HepG2 (cell line): ENCODE measurements at regions not wholly inside any gene's neighbourhood (a gene's known extent, or its start where the extent isn't known, plus 50 kb on each side); places are given as distances from the start of the nearest gene placed in this dataset.

Experiments
- ATAC-seq: fragments of 200-7000 bp; cut with Tn5 transposase; 3 replicates; pipeline ENCODE4 v1.9.1; 2020; ENCODE audit warnings: mild to moderate bottlenecking, moderate library complexity
- BruUV-seq: library from RNA; stranded (reverse); fragments of 400-500 nt; replicated peaks from 2 replicates; lab custom pipeline; 2021; lab: Mats Ljungman, UMichigan
- CTCF ChIA-PET: fragments of 300-600 bp; formaldehyde crosslinking; extraction: SDS; loops from one replicate; lab custom pipeline; 2021; ENCODE audit warnings: low total read pairs, inconsistent platforms, low intra/inter-chr PET ratio; lab: Yijun Ruan, JAX
- POLR2A ChIA-PET: fragments of 350-600 bp; sonication (Branson Sonifier 250); formaldehyde crosslinking; loops from one replicate; lab custom pipeline; 2020; ENCODE audit warnings: antibody characterized with exemption, inconsistent platforms; lab: Yijun Ruan, JAX
- DNase-seq: peaks from one replicate; pipeline ENCODE4 v3.0.0-alpha.2; 2015; ENCODE audit warnings: low spot score
- FAIRE-seq: peaks from 3 replicates; lab custom pipeline; 2011; peaks lifted over from hg19 to GRCh38; lab: Jason Lieb, UNC
- H2AFZ ChIP-seq: one replicate; pipeline ENCODE4 v1.6.1; 2011; ENCODE audit warnings: low read length, inconsistent platforms
- H3K27ac ChIP-seq: fragments of 300-600 bp; 3 replicates; pipeline ENCODE4 v1.8.0; 2011; ENCODE audit warnings: mixed run types, mild to moderate bottlenecking, mixed read lengths, low read length, inconsistent platforms; ENCODE audit not compliant: insufficient read depth; ENCODE audit errors: extremely low read length
- H3K27me3 ChIP-seq, 2 experiments: fragments of 200-600 bp in 1 of 2; 2 replicates in 1 of 2; 3 replicates in 1 of 2; pipeline versions ENCODE4 v1.6.0 to v1.8.0; 2011; ENCODE audit warnings: low read length in 2 of 2, mild to moderate bottlenecking in 2 of 2, moderate library complexity in 2 of 2, inconsistent platforms in 1 of 2; ENCODE audit not compliant: insufficient read depth in 2 of 2, control insufficient read depth in 1 of 2
- H3K36me3 ChIP-seq, 2 experiments: fragments of 200-600 bp in 1 of 2; replicated peaks in 1 of 2; 2 replicates in 1 of 2; 3 replicates in 1 of 2; pipeline versions ENCODE4 v1.5.1 to v1.8.0; 2011; ENCODE audit warnings: low read length in 2 of 2, inconsistent platforms in 1 of 2; ENCODE audit not compliant: insufficient read depth in 2 of 2, control insufficient read depth in 1 of 2
- H3K4me1 ChIP-seq: 2 replicates; pipeline ENCODE4 v1.5.1; 2012; ENCODE audit warnings: low read length, inconsistent platforms; ENCODE audit not compliant: insufficient read depth
- H3K4me2 ChIP-seq: 2 replicates; pipeline ENCODE4 v1.6.0; 2011; ENCODE audit warnings: low read depth, low read length, inconsistent platforms
- H3K4me3 ChIP-seq, 3 experiments: fragments of 200-600 bp in 1 of 3; sonication (generic), shearing (Covaris generic) in 1 of 3; replicated peaks in 1 of 3; 2 replicates each; pipeline ENCODE4 v1.5.1; 2011 to 2016; ENCODE audit warnings: low read length in 3 of 3, inconsistent platforms in 2 of 3, low read depth in 2 of 3, mild to moderate bottlenecking in 2 of 3, control low read depth in 1 of 3, mixed read lengths in 1 of 3; ENCODE audit not compliant: insufficient read depth in 1 of 3
- H3K79me2 ChIP-seq: one replicate; pipeline ENCODE4 v1.6.1; 2011; ENCODE audit warnings: low read length, inconsistent platforms; ENCODE audit not compliant: insufficient read depth
- H3K9ac ChIP-seq: 2 replicates; pipeline ENCODE4 v1.6.0; 2011; ENCODE audit warnings: mild to moderate bottlenecking, low read depth, low read length, inconsistent platforms; ENCODE audit not compliant: insufficient read depth
- H3K9me3 ChIP-seq: 2 replicates; pipeline ENCODE4 v1.5.1; 2012; ENCODE audit warnings: mild to moderate bottlenecking, low read length
- H4K20me1 ChIP-seq: 2 replicates; pipeline ENCODE4 v1.6.0; 2011; ENCODE audit warnings: inconsistent platforms, mild to moderate bottlenecking, low read length, moderate library complexity; ENCODE audit not compliant: insufficient read depth
- SSRP1 ChIP-seq: IDR thresholded peaks from 2 replicates; pipeline ENCODE4 v1.6.1; 2016; ENCODE audit warnings: control low read depth
- XRCC5 ChIP-seq: fragments of 200-400 bp; formaldehyde crosslinking; optimal IDR thresholded peaks from 2 replicates; pipeline ENCODE3; 2017; ENCODE audit warnings: mild to moderate bottlenecking, low read length
- ZKSCAN8 ChIP-seq: IDR thresholded peaks from 2 replicates; pipeline ENCODE4 v1.6.1; 2016; ENCODE audit warnings: borderline replicate concordance, missing genetic modification reagents, missing compliant biosample characterization
- ZNF264 ChIP-seq: sonication (generic); formaldehyde crosslinking; IDR thresholded peaks from 2 replicates; pipeline ENCODE4 v1.4.0; 2020; ENCODE audit warnings: missing genetic modification reagents
- ZNF460 ChIP-seq: sonication (generic); formaldehyde crosslinking; IDR thresholded peaks from 2 replicates; pipeline ENCODE4 v1.5.1; 2020; ENCODE audit warnings: missing genetic modification reagents, mild to moderate bottlenecking, borderline replicate concordance
- WGBS: methylation state at CpG from one replicate; pipeline ENCODE4 v1.1.6; 2017; ENCODE audit warnings: low lambda C conversion rate; 5-methylcytosine and 5-hydroxymethylcytosine counted together
- in situ Hi-C: cut with HindIII; loops from 2 replicates; pipeline ENCODE4 v1.10.0; 2017; ENCODE audit warnings: low pct_unique_long_range_greater_than_20kb; ENCODE audit not compliant: extremely low pct_ligation_motif_present
- intact Hi-C: fragments of 100-400 bp; cut with micrococcal nuclease; formaldehyde crosslinking; loops from one replicate; pipeline ENCODE4 v1.10.0; 2022; ENCODE audit not compliant: unreplicated experiment
- TF ChIP-seq, protein P1 (sequence below): fragments of 450-650 bp; IDR thresholded peaks from 2 replicates; pipeline ENCODE4 v1.6.1; 2016

DNA sequence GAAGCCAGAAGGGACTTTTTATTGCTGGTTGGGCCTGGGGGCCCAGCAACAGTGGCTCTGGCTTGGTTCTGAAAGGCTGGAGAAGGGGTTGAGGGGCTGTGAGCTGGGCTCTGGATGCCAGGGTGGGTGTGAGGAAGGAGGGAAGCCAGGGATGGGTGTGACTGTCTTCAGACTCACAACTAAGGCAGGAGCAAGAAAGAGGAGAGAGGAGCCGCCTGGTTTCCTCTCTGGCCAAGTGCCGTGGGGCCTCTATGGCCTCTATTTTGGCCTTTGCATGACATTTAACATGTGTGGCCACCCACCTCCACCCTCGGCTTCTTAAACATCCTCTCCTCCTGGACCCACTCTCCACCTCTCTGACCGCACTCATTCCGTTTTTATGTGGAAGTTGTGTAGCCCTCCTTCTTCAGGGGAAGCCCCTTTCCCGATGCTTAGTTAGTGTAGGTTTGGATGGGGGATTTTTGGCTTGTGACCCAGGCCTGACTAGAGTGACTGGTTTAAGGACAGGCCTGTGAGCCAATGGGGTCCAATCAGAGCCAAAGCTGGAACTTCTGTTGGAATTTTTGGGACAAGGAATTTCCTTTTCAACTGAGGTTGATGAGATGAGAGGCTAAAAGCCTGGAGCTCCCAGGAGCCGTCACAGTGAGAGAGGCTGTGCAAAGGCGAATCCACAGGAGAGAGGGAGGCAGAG lies 517.8 kb downstream of the CCDC171 start (continued):
- no peak for TF ChIP-seq SSRP1 (CRISPR knock-in tag)
- no peak for TF ChIP-seq ZNF264 (CRISPR knock-in tag)
- TF ChIP-seq ZKSCAN8 (CRISPR knock-in tag): no peak

DNA sequence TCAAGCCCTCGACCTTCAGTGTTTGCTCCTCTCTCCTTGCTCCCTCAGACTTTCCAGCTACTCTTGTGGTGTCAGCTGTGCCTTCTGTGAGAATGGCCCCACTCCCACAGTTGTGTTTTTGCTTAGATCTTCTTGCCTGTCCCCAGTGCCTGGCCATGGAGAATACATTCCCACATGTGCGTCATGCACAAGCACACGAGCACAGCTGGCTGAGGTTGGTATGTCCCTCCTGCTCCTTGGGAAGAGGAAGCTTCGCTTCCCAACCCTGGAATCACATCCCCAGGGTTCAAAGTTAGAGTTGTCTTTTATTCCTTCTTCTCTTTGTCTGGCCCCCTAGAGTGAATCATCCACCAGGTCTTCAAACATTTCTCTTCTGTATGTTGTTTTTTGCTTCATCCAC lies 518.6 kb downstream of the CCDC171 start:
- H3K36me3 ChIP-seq: no peaks in the 10 kb centered on the region
- peaks cover 0 to 10% of the 10 kb centered on the region in 2 experiments; a peak in 1 of 5 replicates for H3K27me3 ChIP-seq
- ChIA-PET CTCF (no interaction called here), POLR2A (no interaction called here)
- WGBS: 0% methylated on average over 4 of the region's 4 CpGs
- no TSS peak for BruUV-seq
- H3K79me2 ChIP-seq: no peaks in the 10 kb centered on the region
- no peak overlapping the region for H3K27ac ChIP-seq
- TF ChIP-seq ZNF460 (CRISPR knock-in tag) (no peak), XRCC5 (no peak)
- TF ChIP-seq, protein P1, sequence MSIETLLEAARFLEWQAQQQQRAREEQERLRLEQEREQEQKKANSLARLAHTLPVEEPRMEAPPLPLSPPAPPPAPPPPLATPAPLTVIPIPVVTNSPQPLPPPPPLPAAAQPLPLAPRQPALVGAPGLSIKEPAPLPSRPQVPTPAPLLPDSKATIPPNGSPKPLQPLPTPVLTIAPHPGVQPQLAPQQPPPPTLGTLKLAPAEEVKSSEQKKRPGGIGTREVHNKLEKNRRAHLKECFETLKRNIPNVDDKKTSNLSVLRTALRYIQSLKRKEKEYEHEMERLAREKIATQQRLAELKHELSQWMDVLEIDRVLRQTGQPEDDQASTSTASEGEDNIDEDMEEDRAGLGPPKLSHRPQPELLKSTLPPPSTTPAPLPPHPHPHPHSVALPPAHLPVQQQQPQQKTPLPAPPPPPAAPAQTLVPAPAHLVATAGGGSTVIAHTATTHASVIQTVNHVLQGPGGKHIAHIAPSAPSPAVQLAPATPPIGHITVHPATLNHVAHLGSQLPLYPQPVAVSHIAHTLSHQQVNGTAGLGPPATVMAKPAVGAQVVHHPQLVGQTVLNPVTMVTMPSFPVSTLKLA: peak; percentile 58; the same call in 1 of the 2 replicates
- intact Hi-C loops: no loop called here
- in situ Hi-C loops: no loop called here
- no peak overlapping the region for H3K9ac ChIP-seq
- H3K4me2 ChIP-seq: no peak overlapping the region
- no peaks in the 10 kb centered on the region for H3K4me1 ChIP-seq
- H4K20me1 ChIP-seq: no peaks in the 10 kb centered on the region
- no peaks in the 10 kb centered on the region for H3K9me3 ChIP-seq
- H3K4me3 ChIP-seq: no peak overlapping the region
- ATAC-seq (no peak), DNase-seq (no peak), FAIRE-seq (no peak)
- H2AFZ ChIP-seq: no peak overlapping the region
